Panc1 (cell line): ENCODE measurements at regions not wholly inside any gene's neighbourhood (a gene's known extent, or its start where the extent isn't known, plus 50 kb on each side); places are given as distances from the start of the nearest gene placed in this dataset.

Experiments
- ATAC-seq: fragments of 200-7000 bp; cut with Tn5 transposase; 2 replicates; pipeline ENCODE4 v1.9.1; 2020; ENCODE audit warnings: mild to moderate bottlenecking, moderate library complexity
- BruUV-seq: library from RNA; stranded (reverse); fragments of 400-500 nt; replicated peaks from 2 replicates; lab custom pipeline; 2021; lab: Mats Ljungman, UMichigan
- CTCF ChIA-PET: fragments of 300-600 bp; sonication (Branson Sonifier 250); formaldehyde crosslinking; loops from one replicate; lab custom pipeline; 2022; ENCODE audit warnings: antibody characterized with exemption; lab: Charles Lee
- POLR2A ChIA-PET: fragments of 300-600 bp; sonication (Branson Sonifier 250); formaldehyde crosslinking; loops from one replicate; lab custom pipeline; 2022; ENCODE audit warnings: antibody characterized with exemption; lab: Charles Lee
- DNase-seq: peaks from one replicate; pipeline ENCODE4 v3.0.0-alpha.2; 2010; ENCODE audit warnings: low read depth, low spot score
- H3K27ac ChIP-seq: 2 replicates; pipeline ENCODE4 v1.5.1; 2011; ENCODE audit warnings: mild to moderate bottlenecking, low read length, inconsistent platforms
- H3K27me3 ChIP-seq: fragments of 200-500 bp; sonication (Bioruptor generic); 2 replicates; pipeline ENCODE4 v1.6.0; 2014; ENCODE audit warnings: low read length, inconsistent platforms; ENCODE audit not compliant: control insufficient read depth, insufficient read depth
- H3K36me3 ChIP-seq: fragments of 200-500 bp; sonication (Bioruptor generic); 2 replicates; pipeline ENCODE4 v1.5.1; 2014; ENCODE audit warnings: inconsistent platforms, mild to moderate bottlenecking, low read length, moderate library complexity; ENCODE audit not compliant: control insufficient read depth, insufficient read depth
- H3K4me1 ChIP-seq: 2 replicates; pipeline ENCODE4 v1.5.1; 2011; ENCODE audit warnings: inconsistent platforms, mild to moderate bottlenecking, low read length, moderate library complexity; ENCODE audit not compliant: control insufficient read depth, insufficient read depth
- H3K4me3 ChIP-seq, 2 experiments: 2 replicates each; pipeline ENCODE4 v1.5.1; 2011 to 2012; ENCODE audit warnings: low read depth in 2 of 2, low read length in 2 of 2, mild to moderate bottlenecking in 2 of 2, inconsistent platforms in 1 of 2, moderate library complexity in 1 of 2
- H3K9me3 ChIP-seq: fragments of 200-500 bp; sonication (Bioruptor generic); 2 replicates; pipeline ENCODE4 v1.5.1; 2014; ENCODE audit warnings: low read depth, mild to moderate bottlenecking, inconsistent platforms, low read length, moderate library complexity; ENCODE audit not compliant: control insufficient read depth, insufficient read depth
- CTCF ChIP-seq: fragments of 450-650 bp; IDR thresholded peaks from 2 replicates; pipeline ENCODE4 v1.5.1; 2017; ENCODE audit warnings: mild to moderate bottlenecking
- POLR2AphosphoS5 ChIP-seq: IDR thresholded peaks from 2 replicates; pipeline ENCODE4 v1.6.1; 2012; ENCODE audit warnings: mild to moderate bottlenecking, low read depth, low read length, moderate library complexity
- REST ChIP-seq, 2 experiments: IDR thresholded peaks; 2 replicates each; pipeline ENCODE4 v1.6.1; 2011 to 2012; ENCODE audit warnings: low read depth in 2 of 2, control low read depth in 1 of 2, low read length in 1 of 2, mild to moderate bottlenecking in 1 of 2, moderate library complexity in 1 of 2; ENCODE audit not compliant: insufficient read depth in 1 of 2
- in situ Hi-C: cut with HindIII; loops from 2 replicates; pipeline ENCODE4 v1.10.0; 2016; ENCODE audit warnings: low sequenced_read_pairs, low pct_unique_long_range_greater_than_20kb
- intact Hi-C: fragments of 100-400 bp; cut with micrococcal nuclease; formaldehyde crosslinking; loops from one replicate; pipeline ENCODE4 v1.10.0; 2022; ENCODE audit not compliant: unreplicated experiment

- ATAC-seq (no peak; the same call in 1 of the 2 replicates), DNase-seq (peak; percentile 24)
- no peaks in the 10 kb centered on the region; the same call in 1 of the 2 replicates for H3K36me3 ChIP-seq
- ChIA-PET POLR2A (interaction anchor here (0.7 kb wide), 1 partner anchor 668 kb away, joined by 3 read pairs; no protein-coding TSS in a partner anchor), CTCF (interaction anchor here (0.6 to 1.4 kb wide), 12 partner anchors 10 to 846 kb away, joined by 3 to 10 read pairs (median 4); no protein-coding TSS in a partner anchor)
- no peak overlapping the region for H3K27ac ChIP-seq
- peaks cover 2% of the 10 kb centered on the region; the same call in 1 of the 2 replicates for H3K27me3 ChIP-seq
- in situ Hi-C loops = no loop called here
- H3K4me1 ChIP-seq = no peaks in the 10 kb centered on the region
- intact Hi-C loops = loop anchor here (5.0 kb wide), 1 partner anchor 846 kb away; the partner anchor contains the start of gene HOXD12
- H3K9me3 ChIP-seq = no peaks in the 10 kb centered on the region
- H3K4me3 ChIP-seq = no peak overlapping the region
- BruUV-seq = no TSS peak
- TF ChIP-seq CTCF (peak; percentile 78; the same call in 1 of the 2 replicates), REST (IDR thresholded peaks at IDR 0.05; ENCODE audit: insufficient read depth in 1 of 2, low read depth in 2 of 2, low read length in 1 of 2) (no peak)
Measured at GRCh38 chr2:175251425-175252041, 70.0 kb upstream of the ATP5MC3 start.

- in situ Hi-C loops (no loop called here), intact Hi-C loops (no loop called here)
- peaks cover 2% of the 10 kb centered on the region; the same call in 1 of the 2 replicates for H3K27me3 ChIP-seq
- BruUV-seq = no TSS peak
- no peak for TF ChIP-seq REST (IDR thresholded peaks at IDR 0.05; ENCODE audit: insufficient read depth in 1 of 2, low read depth in 2 of 2, low read length in 1 of 2)
- no peak for TF ChIP-seq POLR2AphosphoS5
- no peak for DNase-seq
- H3K4me3 ChIP-seq = no peak overlapping the region
- ChIA-PET POLR2A (no interaction called here), CTCF (no interaction called here)
- no peaks in the 10 kb centered on the region for H3K4me1 ChIP-seq
- no peak for ATAC-seq
- no peaks in the 10 kb centered on the region for H3K9me3 ChIP-seq
- H3K27ac ChIP-seq = no peak overlapping the region
- H3K36me3 ChIP-seq = no peaks in the 10 kb centered on the region; the same call in 1 of the 2 replicates
Measured at GRCh38 chr2:175247159-175247558, 65.6 kb upstream of the ATP5MC3 start.
